ENCODE measurements at regions not wholly inside any gene's neighbourhood (a gene's known extent, or its start where the extent isn't known, plus 50 kb on each side); places are given as distances from the start of the nearest gene placed in this dataset.

DNA sequence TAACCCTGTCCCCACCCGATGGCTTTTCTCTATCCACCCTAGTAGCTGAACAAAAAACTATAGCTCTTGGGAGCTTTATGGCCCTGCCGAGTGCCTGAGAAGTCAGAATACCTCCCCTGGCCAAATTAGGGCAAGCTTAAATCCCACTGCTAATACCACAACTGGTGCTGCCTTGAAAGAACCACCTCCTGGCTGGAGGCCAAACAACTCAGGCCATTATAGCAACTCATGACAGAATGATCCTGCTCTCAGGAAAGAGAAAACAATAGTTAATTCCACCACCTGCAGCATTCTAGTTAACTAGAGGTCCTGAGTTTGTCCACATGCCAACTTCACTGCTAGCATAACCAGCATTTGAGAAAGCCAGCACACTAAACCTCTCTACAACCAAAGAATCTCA is 123.2 kb downstream of the RTP4 start:
- TF ChIP-seq CTCF (IDR thresholded peaks at IDR 0.05) (no peak), POLR2A (IDR thresholded peaks at IDR 0.05) (no peak), POLR2AphosphoS5 (IDR thresholded peaks at IDR 0.05) (no peak)

Measured in prostate gland (tissue), 2 donors.